ENCODE measurements at regions not wholly inside any gene's neighbourhood (a gene's known extent, or its start where the extent isn't known, plus 50 kb on each side); places are given as distances from the start of the nearest gene placed in this dataset.

- no peak for DNase-seq (ENCODE audit: low read depth in 2 of 2)
Observed at GRCh38 chr7:156309016-156309620, 331.5 kb upstream of the RNF32 start.

DNA sequence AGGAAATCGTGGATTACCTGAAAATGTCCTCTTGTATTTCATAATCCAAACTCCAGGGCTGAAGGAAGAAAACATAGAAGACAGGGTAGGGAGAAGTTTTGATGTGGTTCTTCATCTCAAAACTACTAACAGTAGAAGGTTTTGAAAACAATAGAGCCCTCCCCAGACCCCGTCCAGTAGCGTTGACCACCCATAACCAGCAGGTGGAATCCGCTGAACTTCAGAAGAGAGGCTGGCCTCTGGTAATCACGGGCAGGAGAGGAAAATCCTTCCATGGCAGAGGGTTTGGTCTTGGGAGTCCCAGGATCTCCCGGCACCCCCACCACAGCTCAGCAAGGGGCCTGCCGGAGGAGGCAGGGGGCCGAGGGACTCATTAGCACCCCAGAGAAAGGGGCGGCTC, 333.4 kb upstream of the RNF32 start:
- no peak for DNase-seq (ENCODE audit: low read depth in 2 of 2)

DNA sequence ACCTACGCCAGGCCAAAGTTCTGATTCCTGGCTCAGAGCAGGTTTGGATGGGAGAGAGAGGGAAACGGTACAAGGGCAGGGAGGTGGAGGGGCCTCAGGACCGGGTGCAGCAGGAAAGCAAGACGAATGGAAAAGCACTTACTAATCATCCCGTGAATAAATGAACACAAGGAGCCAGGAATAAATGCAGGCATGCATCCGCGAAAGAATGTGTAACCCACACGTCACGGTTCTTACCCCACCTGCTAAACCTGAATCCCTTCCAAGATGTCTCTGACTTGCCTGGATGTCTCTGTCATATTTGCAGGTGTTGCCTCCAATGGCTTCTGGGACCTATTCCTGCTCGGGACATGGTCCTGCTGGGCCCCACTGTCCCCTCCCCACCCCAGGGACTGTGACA, 335.2 kb upstream of the RNF32 start:
- DNase-seq (ENCODE audit: low read depth in 2 of 2): no peak

DNA sequence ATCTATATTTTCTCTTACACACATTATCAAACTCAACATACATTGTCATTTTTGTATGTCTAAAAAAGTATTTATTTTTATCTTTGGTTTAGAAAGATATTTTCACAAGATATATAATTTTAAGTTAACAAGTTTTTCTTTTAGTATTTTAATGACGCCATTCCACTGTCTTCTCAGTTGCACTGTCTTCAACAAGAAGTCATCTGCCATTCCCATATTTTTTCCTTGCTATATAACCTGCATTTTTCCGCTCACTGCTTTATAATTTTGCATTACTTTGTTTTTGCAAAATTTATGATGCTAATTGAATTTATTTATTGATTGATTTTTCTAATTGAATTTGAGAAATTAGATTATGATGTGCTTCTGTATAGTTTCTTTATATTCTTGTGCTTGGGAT, 357.8 kb upstream of the RNF32 start:
- DNase-seq (ENCODE audit: low read depth in 2 of 2): no peak

DNA sequence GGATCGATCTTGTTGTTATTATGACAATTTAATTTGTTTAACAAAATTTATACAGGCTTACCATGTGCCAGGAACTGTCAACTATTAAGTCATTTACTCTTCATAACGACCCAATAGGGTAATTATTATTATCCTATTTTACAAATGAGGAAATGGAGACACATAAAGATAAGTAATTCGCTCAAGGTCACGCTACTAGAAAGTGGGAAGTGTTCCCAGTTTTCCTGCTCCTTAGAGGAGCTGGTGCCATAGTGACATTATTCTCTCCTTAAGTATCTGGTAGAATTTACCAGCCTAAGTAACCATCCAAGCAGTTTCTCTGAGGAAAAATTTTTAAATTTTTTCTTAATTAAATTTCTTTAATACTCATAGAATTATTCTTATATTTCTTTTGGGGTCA, 360.9 kb upstream of the RNF32 start:
- no peak for DNase-seq (ENCODE audit: low read depth in 2 of 2)

DNA sequence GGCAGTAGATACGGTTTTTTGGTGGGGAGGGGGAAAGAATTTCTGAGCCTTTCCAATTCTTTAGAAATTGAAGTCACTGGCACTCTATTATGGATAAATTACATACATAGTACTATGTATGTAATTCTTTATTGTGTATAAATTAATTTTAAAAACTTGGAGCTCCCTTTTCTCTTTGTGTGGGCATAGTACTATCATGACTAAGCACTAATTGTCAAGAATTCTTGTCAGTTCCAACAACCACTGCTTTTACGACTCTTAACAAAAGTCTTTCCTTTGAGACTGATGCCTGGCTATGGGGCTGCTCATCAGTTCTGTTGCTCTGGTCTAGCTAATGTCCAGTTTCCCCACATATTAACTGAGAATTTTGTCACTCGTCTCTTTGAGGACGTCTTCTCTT, 365.3 kb upstream of the RNF32 start:
- no peak for DNase-seq (ENCODE audit: low read depth in 2 of 2)

GRCh38 chr7:156274557-156274956, 366.0 kb upstream of the RNF32 start:
- no peak for DNase-seq (ENCODE audit: low read depth in 2 of 2)

GRCh38 chr7:156261581-156261980, 379.0 kb upstream of the RNF32 start:
- no peak for DNase-seq (ENCODE audit: low read depth in 2 of 2)

DNA sequence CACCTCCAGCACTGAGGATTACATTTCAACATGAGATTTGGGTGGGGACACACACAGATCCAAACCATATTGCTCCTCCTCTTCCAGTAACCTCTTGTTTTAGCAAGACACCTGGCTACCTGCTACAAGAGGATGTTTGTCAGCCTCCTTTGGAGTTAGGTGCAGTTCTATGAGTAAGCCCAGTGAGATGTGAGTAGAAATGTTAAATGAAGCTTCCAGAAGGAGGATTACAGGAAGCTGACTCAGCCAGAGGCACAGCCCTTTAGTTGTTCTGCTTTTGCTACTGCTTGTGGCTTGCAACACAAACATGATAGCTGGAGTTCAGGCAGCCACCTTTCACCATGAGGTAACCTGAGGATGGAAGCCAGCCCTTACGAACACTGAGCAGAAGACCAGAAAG, 382.7 kb upstream of the RNF32 start:
- no peak for DNase-seq (ENCODE audit: low read depth in 2 of 2)

DNA sequence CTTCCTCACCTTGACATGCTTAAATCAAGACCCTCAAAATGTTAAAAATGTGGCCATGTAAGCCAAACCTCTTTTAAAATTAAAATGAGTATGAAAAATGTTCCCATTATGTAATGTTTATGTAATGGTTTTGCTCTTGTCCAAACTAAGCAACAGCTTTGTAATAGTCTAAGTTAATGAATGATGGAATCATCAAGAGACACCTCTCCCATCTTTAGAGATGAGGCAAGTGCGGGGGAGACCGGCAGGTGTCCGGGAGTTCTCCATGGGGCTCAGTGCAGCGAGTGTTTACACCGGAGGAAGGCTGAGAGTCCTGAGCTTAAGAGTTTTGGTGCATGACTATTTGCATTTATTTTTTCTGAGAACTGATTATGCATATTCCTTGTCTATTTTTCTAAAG, 384.9 kb upstream of the RNF32 start:
- no peak for DNase-seq (ENCODE audit: low read depth in 2 of 2)

DNA sequence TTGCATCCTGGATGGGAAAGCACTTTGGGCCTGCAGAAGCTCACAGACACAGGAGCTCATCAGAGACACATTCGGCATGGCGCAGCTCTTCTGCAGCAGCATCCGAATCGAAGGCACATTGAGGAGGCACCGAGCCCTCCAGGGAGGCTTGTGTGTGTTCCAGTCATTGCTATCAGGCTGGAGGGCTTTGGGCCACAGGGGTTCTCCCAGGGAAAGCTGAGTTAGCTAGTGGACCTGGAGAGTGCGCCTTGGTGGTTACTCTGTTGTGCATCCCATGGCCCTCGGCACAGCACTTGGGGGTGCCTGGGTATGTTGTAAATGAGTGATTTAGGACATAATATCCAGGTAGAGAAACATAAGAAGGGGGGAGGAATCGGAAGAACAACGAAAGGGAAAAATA, 388.7 kb upstream of the RNF32 start:
- no peak for DNase-seq (ENCODE audit: low read depth in 2 of 2)

GRCh38 chr7:156240532-156240931, 400.0 kb upstream of the RNF32 start:
- DNase-seq (ENCODE audit: low read depth in 2 of 2): no peak

DNA sequence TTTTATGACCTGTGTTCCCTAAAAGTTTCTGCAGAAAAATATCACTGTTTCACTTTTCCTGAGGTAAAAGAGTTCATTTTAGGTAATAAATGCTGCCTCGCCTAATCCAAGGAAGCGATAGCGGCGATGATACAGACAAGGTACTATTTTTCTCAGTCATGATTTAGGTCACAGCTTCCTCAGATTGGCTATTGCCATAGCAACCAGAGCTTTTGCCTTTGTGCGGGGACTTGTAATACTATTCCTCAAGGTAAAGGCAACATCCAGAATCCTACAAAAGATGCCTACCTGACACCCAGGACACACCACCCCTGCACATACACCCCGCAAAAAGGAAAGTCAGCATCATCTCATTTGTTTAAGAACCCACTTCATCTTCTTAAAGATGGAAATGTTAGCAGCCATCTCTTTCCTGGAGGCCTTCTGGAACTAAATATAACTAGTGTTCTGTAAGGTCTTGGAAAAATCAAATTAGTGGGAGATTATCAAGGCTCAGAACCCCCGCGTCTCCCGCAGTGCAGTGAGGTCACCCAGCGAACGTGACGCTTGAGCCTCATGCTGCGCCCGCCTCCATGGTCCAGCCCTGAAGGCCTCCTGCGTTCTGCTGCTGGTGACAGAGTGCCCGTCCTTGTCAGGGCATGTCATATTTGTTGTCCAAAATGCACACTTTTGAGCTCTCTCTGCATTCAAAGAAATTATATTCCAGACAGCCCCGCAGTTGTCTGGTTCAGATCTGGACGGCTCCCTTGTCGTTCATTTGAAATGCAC, 402.0 kb upstream of the RNF32 start:
- DNase-seq (ENCODE audit: low read depth in 2 of 2): no peak

GRCh38 chr7:156237614-156238013, 403.0 kb upstream of the RNF32 start:
- no peak for DNase-seq (ENCODE audit: low read depth in 2 of 2)

DNA sequence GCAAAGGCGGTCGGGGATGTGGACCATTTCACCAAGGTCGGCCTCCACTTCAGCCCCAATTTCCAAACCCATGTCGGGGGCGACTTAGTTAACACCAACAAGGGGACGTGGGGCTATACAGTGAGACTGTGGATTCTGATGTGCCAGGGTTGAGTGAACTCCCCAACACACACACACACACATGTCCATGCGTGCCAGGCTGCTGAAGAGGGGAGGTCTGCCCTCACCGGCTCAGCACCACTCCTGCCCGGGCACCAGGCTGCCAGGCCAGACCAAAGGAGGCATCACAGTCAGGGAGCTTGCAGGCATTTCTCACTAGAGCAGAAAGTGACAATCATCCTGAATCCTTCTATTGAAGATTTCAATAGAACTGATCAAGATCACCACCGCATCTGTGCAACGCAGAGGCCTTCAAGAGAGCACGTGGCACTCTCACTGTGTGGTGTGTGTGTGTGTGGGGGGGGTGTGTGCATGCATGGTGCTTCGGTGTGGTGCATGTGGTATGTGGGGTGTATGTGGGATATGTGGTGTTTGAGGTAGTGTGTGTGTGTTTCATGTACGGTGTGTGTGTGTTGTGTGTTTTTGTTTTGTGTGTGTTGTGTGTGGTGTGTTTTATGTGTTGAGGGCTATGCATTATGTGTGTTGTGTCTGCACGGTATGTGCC, 403.5 kb upstream of the RNF32 start:
- DNase-seq (ENCODE audit: low read depth in 2 of 2): no peak

DNA sequence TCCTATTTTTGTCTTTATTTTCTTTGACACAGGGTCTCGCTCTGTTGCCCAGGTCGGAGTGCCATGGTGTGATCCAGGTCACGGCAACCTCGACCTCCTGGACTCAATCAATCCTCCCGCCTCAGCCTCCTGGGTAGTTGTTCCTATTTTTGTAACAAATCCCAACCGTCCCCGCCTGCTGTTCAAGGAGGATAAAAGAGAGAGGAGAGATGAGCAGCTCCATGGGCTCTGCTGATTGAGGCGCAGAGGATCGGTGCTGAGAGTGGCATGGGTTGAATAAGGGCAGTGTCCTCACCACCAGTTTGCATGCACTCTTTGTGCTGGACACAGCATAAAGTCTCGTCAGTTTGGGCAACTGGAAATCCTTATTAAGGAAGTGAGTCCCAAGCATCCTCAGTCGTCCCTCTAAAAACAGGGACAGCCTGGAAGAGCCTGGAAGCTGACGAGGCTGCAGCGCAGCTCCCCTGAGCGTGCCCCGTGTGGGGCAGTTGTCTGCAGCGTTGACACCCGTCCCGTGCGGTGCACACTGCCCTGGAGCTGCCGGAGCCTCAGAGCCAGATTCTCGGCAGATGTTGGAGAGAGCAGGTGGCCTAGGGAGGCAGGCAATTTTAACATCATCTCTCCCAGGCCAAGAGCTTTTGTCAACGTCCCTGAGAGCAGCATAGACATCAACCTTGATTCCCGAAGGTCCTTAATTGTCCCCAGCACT, 404.2 kb upstream of the RNF32 start:
- DNase-seq (ENCODE audit: low read depth in 2 of 2): no peak

GRCh38 chr7:156234666-156235494, 405.7 kb upstream of the RNF32 start:
- DNase-seq (ENCODE audit: low read depth in 2 of 2): no peak

DNA sequence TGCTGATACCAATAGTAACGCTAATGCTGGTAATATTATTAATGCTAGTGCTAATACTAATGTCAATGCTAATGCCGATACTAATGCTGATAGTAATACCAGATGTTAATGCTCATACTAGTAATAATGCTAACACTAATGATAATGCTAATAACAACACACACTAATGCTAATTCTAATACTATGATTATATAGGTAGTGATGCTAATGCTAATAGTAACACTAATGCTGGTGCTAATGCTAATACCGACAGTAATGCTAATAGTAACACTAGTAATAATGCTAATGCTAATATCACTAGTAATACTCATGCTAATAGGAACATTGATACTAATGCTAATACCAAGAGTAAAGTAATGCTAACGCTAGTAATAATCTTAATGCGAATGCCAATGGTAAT, 406.4 kb upstream of the RNF32 start:
- no peak for DNase-seq (ENCODE audit: low read depth in 2 of 2)

- DNase-seq (ENCODE audit: low read depth in 2 of 2): no peak
Observed at GRCh38 chr7:156232931-156233705, 407.5 kb upstream of the RNF32 start.

GRCh38 chr7:156230576-156230975, 410.0 kb upstream of the RNF32 start:
- no peak for DNase-seq (ENCODE audit: low read depth in 2 of 2)

DNA sequence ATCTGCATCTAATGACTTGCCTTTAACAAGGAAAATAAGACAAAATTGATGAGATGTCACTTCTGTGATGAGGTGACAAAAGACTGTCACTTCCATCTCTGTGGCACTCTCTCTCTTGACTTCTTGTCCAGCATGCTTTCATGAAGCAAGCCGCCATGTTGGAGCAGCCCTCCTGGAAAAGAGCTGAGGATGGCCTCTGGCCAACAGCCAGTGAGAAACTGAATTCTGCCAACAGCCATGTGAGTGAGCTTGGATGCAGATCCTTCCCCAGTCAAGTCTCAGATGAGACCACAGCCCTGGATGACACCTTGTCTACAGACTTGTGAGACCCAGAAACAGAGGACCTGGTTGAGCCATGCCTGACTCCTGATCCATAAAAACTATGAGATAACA, 412.6 kb upstream of the SHH start:
- no peak for DNase-seq (ENCODE audit: low read depth in 2 of 2)

All from stimulated activated CD4-positive, alpha-beta T cell treated with anti-CD3 and anti-CD28 coated beads, Interleukin-15, amount 100 ng/mL, for 48 hours (primary cell).